Mammary epithelial cell (primary cell): ENCODE measurements at regions not wholly inside any gene's neighbourhood (a gene's known extent, or its start where the extent isn't known, plus 50 kb on each side); places are given as distances from the start of the nearest gene placed in this dataset.

Experiments
- CTCF ChIP-seq, 2 donors: IDR thresholded peaks in 1 of 2; conservative IDR thresholded peaks in 1 of 2; 2 replicates each; pipeline ENCODE4 v1.5.1; 2011 to 2012; ENCODE audit warnings: inconsistent platforms in 2 of 2, low read length in 2 of 2, mild to moderate bottlenecking in 2 of 2, control low read depth in 1 of 2, low read depth in 1 of 2; ENCODE audit not compliant: insufficient read depth in 1 of 2; ENCODE audit errors: extremely low read depth in 1 of 2
- EZH2 ChIP-seq: IDR thresholded peaks from 2 replicates; pipeline ENCODE4 v1.6.1; 2012; ENCODE audit warnings: low read length, inconsistent platforms, borderline replicate concordance

GRCh38 chr3:103829723-103830326 lies 1395.0 kb downstream of the ZPLD1 start:
- TF ChIP-seq EZH2 (no peak), CTCF (conservative IDR thresholded peaks at IDR 0.05 in 1 of 2, IDR thresholded peaks at IDR 0.05 in 1 of 2; ENCODE audit: extremely low read depth in 1 of 2, insufficient read depth in 1 of 2, low read depth in 1 of 2, low read length in 2 of 2) (no peak)
